ENCODE measurements at regions not wholly inside any gene's neighbourhood (a gene's known extent, or its start where the extent isn't known, plus 50 kb on each side); places are given as distances from the start of the nearest gene placed in this dataset.

GRCh38 chr7:96481796-96482195, 159.9 kb upstream of the SLC25A13 start:
- ATAC-seq = no peak

GRCh38 chr7:96479015-96479645, 157.2 kb upstream of the SLC25A13 start:
- peak; percentile 28 to 59 for ATAC-seq

- ATAC-seq = no peak
Observed at GRCh38 chr7:96471606-96472005, 149.7 kb upstream of the SLC25A13 start.

- no peak for ATAC-seq
Observed at GRCh38 chr7:96452146-96452545, 130.2 kb upstream of the SLC25A13 start.

GRCh38 chr7:96449094-96449493, 127.2 kb upstream of the SLC25A13 start:
- no peak for ATAC-seq

GRCh38 chr7:96447109-96447645, 125.3 kb upstream of the SLC25A13 start:
- no peak for ATAC-seq

GRCh38 chr7:96441436-96442084, 119.7 kb upstream of the SLC25A13 start:
- ATAC-seq = no peak

- no peak for ATAC-seq
Observed at GRCh38 chr7:96440328-96440727, 118.4 kb upstream of the SLC25A13 start.

- no peak for ATAC-seq
Observed at GRCh38 chr7:96436880-96437279, 115.0 kb upstream of the SLC25A13 start.

GRCh38 chr7:96430356-96430755, 108.5 kb upstream of the SLC25A13 start:
- no peak for ATAC-seq

- ATAC-seq = no peak
Observed at GRCh38 chr7:96427143-96427542, 105.2 kb upstream of the SLC25A13 start.

GRCh38 chr7:96426685-96427084, 104.8 kb upstream of the SLC25A13 start:
- ATAC-seq = no peak

GRCh38 chr7:96426027-96426426, 104.1 kb upstream of the SLC25A13 start:
- ATAC-seq = no peak

- ATAC-seq = no peak
Observed at GRCh38 chr7:96424411-96424810, 102.5 kb upstream of the SLC25A13 start.

- ATAC-seq = no peak
Observed at GRCh38 chr7:96422388-96422787, 100.5 kb upstream of the SLC25A13 start.

GRCh38 chr7:96418581-96418980, 96.7 kb upstream of the SLC25A13 start:
- no peak for ATAC-seq

GRCh38 chr7:96417784-96418183, 95.9 kb upstream of the SLC25A13 start:
- no peak for ATAC-seq

GRCh38 chr7:96416599-96416998, 94.7 kb upstream of the SLC25A13 start:
- no peak for ATAC-seq

- no peak for ATAC-seq
Observed at GRCh38 chr7:96416116-96416515, 94.2 kb upstream of the SLC25A13 start.

- ATAC-seq = no peak
Observed at GRCh38 chr7:96415293-96415940, 93.5 kb upstream of the SLC25A13 start.

- ATAC-seq = peak in 1 of 2 donors; percentile 45
Observed at GRCh38 chr7:96414931-96415292, 93.0 kb upstream of the SLC25A13 start.

GRCh38 chr7:96410126-96410839, 88.4 kb upstream of the SLC25A13 start:
- ATAC-seq = no peak

GRCh38 chr7:96408881-96409280, 87.0 kb upstream of the SLC25A13 start:
- ATAC-seq = no peak

Data from activated CD4-positive, CD25-positive, alpha-beta regulatory T cell treated with anti-CD3 and anti-CD28 coated beads, Interleukin-2, amount 50 U/mL, for 24 hours (primary cell).